SK-N-SH (cell line): ENCODE measurements at regions not wholly inside any gene's neighbourhood (a gene's known extent, or its start where the extent isn't known, plus 50 kb on each side); places are given as distances from the start of the nearest gene placed in this dataset.

Experiments used
- CTCF ChIA-PET: fragments of 300-600, 350-600 bp; formaldehyde crosslinking; extraction: SDS; loops from one replicate; lab custom pipeline; 2021; lab: Yijun Ruan, JAX
- POLR2A ChIA-PET: fragments of 350-600 bp; sonication (Branson Sonifier 250); formaldehyde crosslinking; extraction: SDS; loops from one replicate; lab custom pipeline; 2020; ENCODE audit warnings: antibody characterized with exemption, inconsistent platforms; lab: Yijun Ruan, JAX
- DNase-seq: peaks from one replicate; pipeline ENCODE4 v3.0.0; 2012
- H2AFZ ChIP-seq: fragments of 200-600 bp; sonication (generic); 2 replicates; pipeline ENCODE4 v1.8.1; 2016; ENCODE audit warnings: antibody characterized with exemption, mild to moderate bottlenecking, low read depth
- H3F3A ChIP-seq: fragments of 200-600 bp; sonication (generic); replicated peaks from 2 replicates; pipeline ENCODE3; 2016; ENCODE audit warnings: antibody characterized with exemption, mild to moderate bottlenecking; ENCODE audit not compliant: insufficient read depth
- H3K27ac ChIP-seq, 2 experiments: fragments of 200-500 bp in 1 of 2; fragments of 200-600 bp in 1 of 2; sonication (Bioruptor generic) in 1 of 2; sonication (generic), shearing (Covaris generic) in 1 of 2; 2 replicates each; pipeline versions ENCODE4 v1.5.1 to v1.6.1; 2014 to 2016; ENCODE audit warnings: low read depth in 2 of 2, inconsistent platforms in 1 of 2, low read length in 1 of 2, mild to moderate bottlenecking in 1 of 2, mixed read lengths in 1 of 2
- H3K27me3 ChIP-seq: fragments of 200-600 bp; sonication (generic), shearing (Covaris generic); 2 replicates; pipeline ENCODE4 v1.6.1; 2016; ENCODE audit warnings: mixed run types; ENCODE audit not compliant: insufficient read depth
- H3K36me3 ChIP-seq, 2 experiments: fragments of 200-500 bp in 1 of 2; fragments of 200-600 bp in 1 of 2; sonication (Bioruptor generic) in 1 of 2; sonication (generic) in 1 of 2; replicated peaks in 1 of 2; 2 replicates each; pipeline versions ENCODE3 to v1.5.1; 2014 to 2016; ENCODE audit warnings: low read length in 1 of 2, mild to moderate bottlenecking in 1 of 2; ENCODE audit not compliant: insufficient read depth in 2 of 2, control insufficient read depth in 1 of 2
- H3K4me1 ChIP-seq, 2 experiments: fragments of 200-500 bp in 1 of 2; fragments of 200-600 bp in 1 of 2; sonication (Bioruptor generic) in 1 of 2; sonication (generic), shearing (Covaris generic) in 1 of 2; 2 replicates each; pipeline versions ENCODE4 v1.5.1 to v1.6.1; 2014 to 2016; ENCODE audit warnings: low read depth in 1 of 2, low read length in 1 of 2, mixed run types in 1 of 2; ENCODE audit not compliant: insufficient read depth in 2 of 2, control insufficient read depth in 1 of 2
- H3K4me2 ChIP-seq: fragments of 200-600 bp; sonication (generic), shearing (Covaris generic); 2 replicates; pipeline ENCODE4 v1.6.1; 2017; ENCODE audit warnings: mixed run types
- H3K4me3 ChIP-seq, 2 experiments: fragments of 200-500 bp in 1 of 2; fragments of 200-600 bp in 1 of 2; sonication (Bioruptor generic) in 1 of 2; sonication (generic), shearing (Covaris generic) in 1 of 2; 2 replicates each; pipeline versions ENCODE4 v1.5.1 to v1.8.1; 2014 to 2016; ENCODE audit warnings: low read depth in 2 of 2, inconsistent platforms in 1 of 2, low read length in 1 of 2, mild to moderate bottlenecking in 1 of 2, mixed read lengths in 1 of 2, moderate library complexity in 1 of 2
- H3K79me2 ChIP-seq: fragments of 200-600 bp; sonication (generic); 2 replicates; pipeline ENCODE4 v1.8.1; 2017; ENCODE audit warnings: mild to moderate bottlenecking; ENCODE audit not compliant: insufficient read depth
- H3K9ac ChIP-seq: fragments of 200-600 bp; sonication (generic); 2 replicates; pipeline ENCODE4 v1.6.1; 2017; ENCODE audit warnings: mixed run types
- H3K9me2 ChIP-seq: fragments of 200-600 bp; sonication (generic); 2 replicates; pipeline ENCODE4 v1.6.1; 2017; ENCODE audit warnings: mixed run types
- H3K9me3 ChIP-seq: fragments of 200-600 bp; sonication (generic); 2 replicates; pipeline ENCODE4 v1.6.1; 2017; ENCODE audit warnings: mixed run types, mild to moderate bottlenecking, moderate library complexity
- H4K20me1 ChIP-seq: fragments of 200-600 bp; sonication (generic); 2 replicates; pipeline ENCODE4 v1.6.1; 2017; ENCODE audit warnings: mild to moderate bottlenecking, mixed run types; ENCODE audit not compliant: insufficient read depth
- CTCF ChIP-seq: fragments of 200-600 bp; sonication (generic); IDR thresholded peaks from 2 replicates; pipeline ENCODE4 v1.6.1; 2017; ENCODE audit warnings: antibody characterized with exemption, mild to moderate bottlenecking, moderate library complexity
- EP300 ChIP-seq, 2 experiments: IDR thresholded peaks; 2 replicates each; pipeline versions ENCODE4 v1.4.0 to v1.6.1; 2012; ENCODE audit warnings: borderline replicate concordance in 1 of 2, low read depth in 1 of 2, low read length in 1 of 2
- EZH2phosphoT487 ChIP-seq: fragments of 200-600 bp; sonication (generic); IDR thresholded peaks from 2 replicates; pipeline ENCODE4 v1.6.1; 2017; ENCODE audit warnings: low read depth, mixed run types, mild to moderate bottlenecking, antibody characterized with exemption, moderate library complexity, borderline replicate concordance
- FOSL2 ChIP-seq: IDR thresholded peaks from 2 replicates; pipeline ENCODE4 v1.4.0; 2012; ENCODE audit warnings: low read depth, mild to moderate bottlenecking, moderate library complexity, borderline replicate concordance
- FOXM1 ChIP-seq: IDR thresholded peaks from 2 replicates; pipeline ENCODE4 v1.4.0; 2012; ENCODE audit warnings: low read depth, mild to moderate bottlenecking
- GABPA ChIP-seq: IDR thresholded peaks from 2 replicates; pipeline ENCODE4 v1.4.0; 2012; ENCODE audit warnings: low read depth, mild to moderate bottlenecking
- GATA2 ChIP-seq: sonication (generic); formaldehyde crosslinking; IDR thresholded peaks from 2 replicates; pipeline ENCODE4 v1.5.0; 2020; ENCODE audit warnings: mild to moderate bottlenecking, missing genetic modification reagents
- IRF3 ChIP-seq: fragments of 150-350 bp; IDR thresholded peaks from 2 replicates; pipeline ENCODE4 v1.6.1; 2016; ENCODE audit warnings: mild to moderate bottlenecking, low read depth, low read length
- JUND ChIP-seq: IDR thresholded peaks from 2 replicates; pipeline ENCODE4 v1.4.0; 2012
- MAX ChIP-seq: IDR thresholded peaks from 2 replicates; pipeline ENCODE4 v1.4.0; 2012; ENCODE audit warnings: low read depth
- NFIC ChIP-seq: IDR thresholded peaks from 2 replicates; pipeline ENCODE4 v1.4.0; 2012; ENCODE audit warnings: borderline replicate concordance
- POLR2AphosphoS5 ChIP-seq: IDR thresholded peaks from 2 replicates; pipeline ENCODE4 v1.6.1; 2012; ENCODE audit warnings: low read depth, low read length
- RAD21 ChIP-seq: IDR thresholded peaks from 2 replicates; pipeline ENCODE4 v1.6.1; 2012; ENCODE audit warnings: mild to moderate bottlenecking, low read length
- RCOR1 ChIP-seq: fragments of 150-350 bp; IDR thresholded peaks from 2 replicates; pipeline ENCODE4 v1.6.1; 2017; ENCODE audit warnings: antibody characterized with exemption, low read length
- RFX5 ChIP-seq: IDR thresholded peaks from 2 replicates; pipeline ENCODE4 v1.6.1; 2012; ENCODE audit warnings: mild to moderate bottlenecking, improper control_type of control experiment, low read length
- RXRA ChIP-seq: IDR thresholded peaks from 2 replicates; pipeline ENCODE4 v1.4.0; 2012; ENCODE audit warnings: low read depth, mild to moderate bottlenecking, borderline replicate concordance
- SMC3 ChIP-seq: IDR thresholded peaks from 2 replicates; pipeline ENCODE4 v1.6.1; 2012; ENCODE audit warnings: low read depth, low read length, improper control_type of control experiment
- YY1 ChIP-seq: IDR thresholded peaks from 2 replicates; pipeline ENCODE4 v1.4.0; 2012; ENCODE audit warnings: low read depth, mild to moderate bottlenecking
- WGBS: methylation state at CpG from one replicate; pipeline ENCODE4 v1.1.6; 2017; ENCODE audit warnings: low lambda C conversion rate; 5-methylcytosine and 5-hydroxymethylcytosine counted together
- TF ChIP-seq, protein P1 (sequence below): fragments of 150-350 bp; IDR thresholded peaks from 2 replicates; pipeline ENCODE4 v1.6.1; 2017; ENCODE audit warnings: antibody characterized with exemption, low read length, low read depth, borderline replicate concordance
- TF ChIP-seq, protein P2 (sequence below): IDR thresholded peaks from 2 replicates; pipeline ENCODE4 v1.6.1; 2012; ENCODE audit warnings: mild to moderate bottlenecking, low read depth, low read length, moderate library complexity

GRCh38 chr5:4785971-4786370, 354.2 kb upstream of the ADAMTS16 start:
- H3K9ac ChIP-seq: no peak overlapping the region
- H3K4me2 ChIP-seq: no peak overlapping the region
- H2AFZ ChIP-seq: no peak overlapping the region
- no peaks in the 10 kb centered on the region for H4K20me1 ChIP-seq
- TF ChIP-seq GATA2: no peak
- no peak for TF ChIP-seq RXRA
- no peak for TF ChIP-seq NFIC
- no peak for TF ChIP-seq EZH2phosphoT487
- TF ChIP-seq SMC3: no peak
- no peak for TF ChIP-seq IRF3
- no peak for TF ChIP-seq MAX
- TF ChIP-seq FOSL2: no peak
- no peak for TF ChIP-seq RFX5
- TF ChIP-seq, all 33 proteins: peak for 0
- no peaks in the 10 kb centered on the region for H3K27me3 ChIP-seq
- CTCF ChIA-PET: no interaction called here
- H3K4me3 ChIP-seq: no peak overlapping the region
- H3K4me1 ChIP-seq: no peaks in the 10 kb centered on the region
- H3K9me2 ChIP-seq: no peaks in the 10 kb centered on the region
- no peaks in the 10 kb centered on the region for H3F3A ChIP-seq
- H3K36me3 ChIP-seq: no peaks in the 10 kb centered on the region
- no peak for DNase-seq
- POLR2A ChIA-PET: no interaction called here
- 0% methylated on average over 1 of the region's 1 CpG for WGBS
- H3K27ac ChIP-seq: no peak overlapping the region
- no peaks in the 10 kb centered on the region for H3K79me2 ChIP-seq
- no peaks in the 10 kb centered on the region for H3K9me3 ChIP-seq

DNA sequence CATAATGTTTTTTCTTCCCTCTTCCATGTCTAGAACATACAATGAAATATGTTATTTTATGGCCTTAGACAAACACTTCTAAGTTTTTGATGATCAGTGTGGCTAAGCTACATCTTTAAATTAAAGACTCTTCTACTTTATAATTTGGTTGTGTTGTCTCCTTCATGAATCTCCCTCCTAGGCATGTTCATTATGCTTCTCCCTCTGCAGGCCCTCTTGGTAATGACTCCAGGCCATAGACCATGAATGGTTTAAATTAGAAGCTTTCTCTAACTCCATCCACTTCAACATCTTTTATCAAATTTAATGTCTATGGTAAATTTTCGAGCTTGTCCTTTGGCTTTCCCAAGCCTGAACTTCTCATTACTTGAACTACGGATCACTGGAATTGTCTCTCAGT, 342.7 kb upstream of the ADAMTS16 start:
- Histone ChIP-seq H3K27me3 (no peaks in the 10 kb centered on the region), H3K4me3 (no peak overlapping the region), H3F3A (peaks cover 3% of the 10 kb centered on the region), H2AFZ (no peak overlapping the region), H3K9me2 (no peaks in the 10 kb centered on the region), H3K9me3 (no peaks in the 10 kb centered on the region), H3K27ac (no peak overlapping the region), H3K36me3 (no peaks in the 10 kb centered on the region), H3K79me2 (no peaks in the 10 kb centered on the region), H3K4me2 (no peak overlapping the region), H3K4me1 (no peaks in the 10 kb centered on the region), H3K9ac (no peak overlapping the region), H4K20me1 (no peaks in the 10 kb centered on the region)
- CTCF ChIA-PET: no interaction called here
- POLR2A ChIA-PET: no interaction called here
- 0% methylated on average over 2 of the region's 2 CpGs for WGBS
- no peak for DNase-seq
- TF ChIP-seq EZH2phosphoT487: no peak
- no peak for TF ChIP-seq POLR2AphosphoS5
- TF ChIP-seq RAD21: no peak
- TF ChIP-seq MAX: no peak
- TF ChIP-seq GATA2: no peak
- TF ChIP-seq SMC3: no peak
- no peak for TF ChIP-seq GABPA
- no peak for TF ChIP-seq FOSL2
- no peak for TF ChIP-seq YY1
- no peak for TF ChIP-seq CTCF
- no peak for TF ChIP-seq RCOR1
- no peak for TF ChIP-seq EP300 (IDR thresholded peaks at IDR 0.05; ENCODE audit: borderline replicate concordance in 1 of 2, low read depth in 1 of 2, low read length in 1 of 2)
- no peak for TF ChIP-seq FOXM1
- no peak for TF ChIP-seq JUND
- TF ChIP-seq, protein P1, sequence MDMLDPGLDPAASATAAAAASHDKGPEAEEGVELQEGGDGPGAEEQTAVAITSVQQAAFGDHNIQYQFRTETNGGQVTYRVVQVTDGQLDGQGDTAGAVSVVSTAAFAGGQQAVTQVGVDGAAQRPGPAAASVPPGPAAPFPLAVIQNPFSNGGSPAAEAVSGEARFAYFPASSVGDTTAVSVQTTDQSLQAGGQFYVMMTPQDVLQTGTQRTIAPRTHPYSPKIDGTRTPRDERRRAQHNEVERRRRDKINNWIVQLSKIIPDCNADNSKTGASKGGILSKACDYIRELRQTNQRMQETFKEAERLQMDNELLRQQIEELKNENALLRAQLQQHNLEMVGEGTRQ: no peak
- TF ChIP-seq, protein P2, sequence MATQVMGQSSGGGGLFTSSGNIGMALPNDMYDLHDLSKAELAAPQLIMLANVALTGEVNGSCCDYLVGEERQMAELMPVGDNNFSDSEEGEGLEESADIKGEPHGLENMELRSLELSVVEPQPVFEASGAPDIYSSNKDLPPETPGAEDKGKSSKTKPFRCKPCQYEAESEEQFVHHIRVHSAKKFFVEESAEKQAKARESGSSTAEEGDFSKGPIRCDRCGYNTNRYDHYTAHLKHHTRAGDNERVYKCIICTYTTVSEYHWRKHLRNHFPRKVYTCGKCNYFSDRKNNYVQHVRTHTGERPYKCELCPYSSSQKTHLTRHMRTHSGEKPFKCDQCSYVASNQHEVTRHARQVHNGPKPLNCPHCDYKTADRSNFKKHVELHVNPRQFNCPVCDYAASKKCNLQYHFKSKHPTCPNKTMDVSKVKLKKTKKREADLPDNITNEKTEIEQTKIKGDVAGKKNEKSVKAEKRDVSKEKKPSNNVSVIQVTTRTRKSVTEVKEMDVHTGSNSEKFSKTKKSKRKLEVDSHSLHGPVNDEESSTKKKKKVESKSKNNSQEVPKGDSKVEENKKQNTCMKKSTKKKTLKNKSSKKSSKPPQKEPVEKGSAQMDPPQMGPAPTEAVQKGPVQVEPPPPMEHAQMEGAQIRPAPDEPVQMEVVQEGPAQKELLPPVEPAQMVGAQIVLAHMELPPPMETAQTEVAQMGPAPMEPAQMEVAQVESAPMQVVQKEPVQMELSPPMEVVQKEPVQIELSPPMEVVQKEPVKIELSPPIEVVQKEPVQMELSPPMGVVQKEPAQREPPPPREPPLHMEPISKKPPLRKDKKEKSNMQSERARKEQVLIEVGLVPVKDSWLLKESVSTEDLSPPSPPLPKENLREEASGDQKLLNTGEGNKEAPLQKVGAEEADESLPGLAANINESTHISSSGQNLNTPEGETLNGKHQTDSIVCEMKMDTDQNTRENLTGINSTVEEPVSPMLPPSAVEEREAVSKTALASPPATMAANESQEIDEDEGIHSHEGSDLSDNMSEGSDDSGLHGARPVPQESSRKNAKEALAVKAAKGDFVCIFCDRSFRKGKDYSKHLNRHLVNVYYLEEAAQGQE: no peak
